GDM1 (cell line): ENCODE measurements at regions not wholly inside any gene's neighbourhood (a gene's known extent, or its start where the extent isn't known, plus 50 kb on each side); places are given as distances from the start of the nearest gene placed in this dataset.

ENCODE experiments used
- DNase-seq: peaks from one replicate; lab custom pipeline; 2025; lab: John Stamatoyannopoulos, UW

- no peak for DNase-seq
Observed at GRCh38 chr11:71075871-71076420, 176.4 kb downstream of the SHANK2 start.

DNA sequence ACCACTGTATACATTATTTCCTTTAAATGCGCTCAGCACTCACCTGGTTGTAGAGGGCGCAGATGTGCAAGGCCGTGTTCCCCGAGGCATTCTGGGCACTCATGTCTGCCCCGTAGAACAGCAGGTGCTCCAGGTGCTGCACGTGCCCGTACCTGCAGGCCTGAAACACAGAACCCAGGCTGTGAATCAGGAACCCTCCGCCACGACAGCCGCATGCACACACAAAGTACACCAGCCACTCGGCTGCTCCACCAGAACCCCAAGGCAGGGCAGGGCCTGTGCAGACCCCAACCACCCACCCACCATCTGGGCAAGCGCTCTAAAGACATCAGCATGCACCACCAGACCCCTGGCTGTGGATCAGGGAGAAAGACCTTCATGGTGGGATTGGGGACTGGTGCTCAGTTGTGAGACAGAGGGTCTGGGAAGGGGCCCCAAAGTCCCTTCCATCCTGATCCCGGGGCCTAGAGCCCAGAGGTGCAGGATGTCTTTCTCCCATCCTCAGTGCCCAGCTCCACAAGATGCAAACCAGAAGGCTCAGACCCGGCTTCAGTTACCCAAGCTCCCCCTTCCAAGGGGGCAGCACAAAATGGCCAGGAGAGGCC is 177.2 kb downstream of the SHANK2 start:
- DNase-seq: no peak

GRCh38 chr11:71071736-71072509 is 180.5 kb downstream of the SHANK2 start:
- DNase-seq: no peak

GRCh38 chr11:71070490-71071453 is 181.6 kb downstream of the SHANK2 start:
- DNase-seq: no peak

GRCh38 chr11:71068963-71069362 is 183.4 kb downstream of the SHANK2 start:
- no peak for DNase-seq

DNA sequence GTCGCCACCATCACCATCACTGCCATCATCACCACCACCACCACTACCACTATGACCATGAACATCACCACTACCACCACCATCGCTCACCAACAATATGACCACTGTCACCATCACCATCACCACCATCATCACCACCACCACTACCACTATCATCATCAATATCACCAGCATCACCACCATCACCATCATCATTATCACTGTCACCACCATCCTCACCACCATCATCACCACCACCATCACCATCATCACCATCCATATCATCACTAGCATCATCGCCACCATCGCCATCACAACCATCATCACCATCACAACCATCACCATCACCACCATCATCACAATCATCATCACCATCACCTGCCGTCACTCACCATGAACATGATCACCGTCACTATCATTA is 184.6 kb downstream of the SHANK2 start:
- DNase-seq: no peak

DNA sequence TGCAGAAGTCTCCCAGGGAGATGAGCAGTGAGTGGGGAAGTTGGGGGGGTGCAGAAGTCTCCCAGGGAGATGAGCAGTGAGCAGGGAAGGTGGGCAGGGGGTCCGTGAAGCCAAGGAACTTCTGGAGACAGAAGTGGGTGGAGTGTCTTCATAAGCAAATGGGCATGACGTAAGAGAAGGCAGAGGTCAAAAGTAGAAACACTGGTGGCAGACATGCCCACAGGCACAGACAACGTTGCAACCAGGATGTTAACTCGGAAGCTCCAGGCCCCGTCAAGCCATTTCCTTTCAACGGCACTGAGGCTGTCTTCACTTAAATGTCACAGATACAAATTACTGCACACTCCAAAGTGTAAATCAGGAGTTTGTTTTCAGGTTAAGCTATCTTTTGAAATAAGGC is 186.1 kb downstream of the SHANK2 start:
- DNase-seq: peak; percentile 49

- DNase-seq: no peak
Observed at GRCh38 chr11:71065841-71066240, 186.5 kb downstream of the SHANK2 start.

DNA sequence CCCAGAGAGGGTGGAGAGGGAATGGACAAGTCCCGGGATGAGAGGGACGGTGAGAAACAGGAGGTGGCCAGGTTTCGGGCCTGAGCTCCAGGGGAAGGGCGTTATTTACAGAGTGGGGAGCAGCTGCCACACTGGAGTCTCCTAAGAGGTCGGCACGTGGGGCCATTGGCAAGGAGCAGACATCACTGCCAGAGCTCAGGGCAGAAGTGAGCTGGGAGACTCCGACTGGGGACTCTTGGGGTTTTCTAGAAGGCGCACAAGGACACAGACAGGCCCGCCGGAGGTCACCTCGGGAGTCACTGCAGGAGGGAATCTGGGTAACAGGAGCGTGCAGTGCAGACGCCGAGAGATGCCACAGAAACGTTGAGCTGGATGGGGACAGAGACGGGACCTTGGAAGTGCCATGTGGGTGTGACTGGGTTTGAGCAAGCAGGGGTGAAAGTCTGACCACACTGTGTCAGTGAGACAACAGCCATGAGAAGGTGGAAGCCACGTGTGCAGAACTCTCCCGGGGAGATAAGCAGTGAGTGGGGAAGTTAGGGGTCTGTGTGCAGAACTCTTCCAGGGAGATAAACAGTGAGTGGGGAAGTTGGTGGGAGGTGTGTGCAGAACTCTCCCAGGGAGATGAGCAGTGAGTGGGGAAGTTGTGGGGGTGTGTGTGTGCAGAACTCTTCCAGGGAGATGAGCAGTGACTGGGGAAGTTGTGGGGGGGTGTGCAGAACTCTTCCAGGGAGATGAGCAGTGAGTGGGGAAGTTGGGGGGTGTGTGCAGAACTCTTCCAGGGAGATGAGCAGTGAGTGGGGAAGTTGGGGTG is 187.5 kb downstream of the SHANK2 start:
- peak; percentile 58 for DNase-seq

DNA sequence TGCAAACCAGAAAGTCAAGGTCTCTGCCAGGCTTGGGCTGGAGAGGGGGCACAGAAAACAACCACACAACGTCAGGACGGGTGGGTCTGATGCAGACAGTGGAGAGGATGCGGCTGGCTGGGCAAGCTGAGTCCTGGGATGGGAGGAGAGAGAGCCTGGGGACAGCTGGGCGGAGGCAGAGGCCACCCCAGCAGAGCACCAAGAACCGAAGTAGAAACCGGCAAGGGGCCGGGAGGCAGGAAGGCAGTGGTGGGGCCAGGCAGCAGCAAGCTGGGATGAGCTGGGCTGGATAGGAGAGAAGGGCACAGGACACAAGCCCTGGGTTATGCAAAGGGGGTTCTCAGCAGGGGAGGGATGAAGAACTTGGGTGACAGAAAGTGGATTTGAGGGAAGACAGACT is 188.2 kb downstream of the SHANK2 start:
- no peak for DNase-seq

- no peak for DNase-seq
Observed at GRCh38 chr11:71063129-71063528, 189.2 kb downstream of the SHANK2 start.

GRCh38 chr11:71062199-71062598 is 190.2 kb downstream of the SHANK2 start:
- no peak for DNase-seq

GRCh38 chr11:71060391-71060791 is 192.0 kb downstream of the SHANK2 start:
- no peak for DNase-seq

GRCh38 chr11:71059662-71060061 is 192.7 kb downstream of the SHANK2 start:
- DNase-seq: no peak

GRCh38 chr11:71055925-71056324 is 196.5 kb downstream of the SHANK2 start:
- no peak for DNase-seq
